GM12878 (cell line): ENCODE measurements at regions not wholly inside any gene's neighbourhood (a gene's known extent, or its start where the extent isn't known, plus 50 kb on each side); places are given as distances from the start of the nearest gene placed in this dataset.

Experiments
- ATAC-seq: fragments of 200-7000 bp; cut with Tn5 transposase; 3 replicates; pipeline ENCODE4 v1.9.1; 2020; ENCODE audit warnings: mild to moderate bottlenecking, moderate library complexity
- BruUV-seq: library from RNA; stranded (reverse); fragments of 400-500 nt; replicated peaks from 2 replicates; lab custom pipeline; 2021; lab: Mats Ljungman, UMichigan
- CTCF ChIA-PET: fragments of 300-600 bp; sonication (Branson Sonifier 250); formaldehyde crosslinking; extraction: SDS; loops from one replicate; lab custom pipeline; 2021; ENCODE audit warnings: inconsistent platforms; lab: Yijun Ruan, JAX
- POLR2A ChIA-PET: fragments of 350-600 bp; formaldehyde crosslinking; extraction: SDS; loops from one replicate; lab custom pipeline; 2021; ENCODE audit warnings: inconsistent platforms; lab: Charles Lee
- RAD21 ChIA-PET: fragments of 300-600 bp; sonication (Branson Sonifier 250); formaldehyde crosslinking; loops from one replicate; lab custom pipeline; 2023; ENCODE audit warnings: antibody characterized with exemption; ENCODE audit not compliant: unreplicated experiment; lab: Charles Lee
- SMC1A ChIA-PET: fragments of 300-600 bp; sonication (Branson Sonifier 250); formaldehyde crosslinking; loops from one replicate; lab custom pipeline; 2023; ENCODE audit not compliant: unreplicated experiment, uncharacterized antibody; lab: Charles Lee
- DNase-seq: peaks from one replicate; pipeline ENCODE4 v3.0.0-alpha.2; 2011; ENCODE audit warnings: low read depth, low spot score
- FAIRE-seq: peaks from 3 replicates; lab custom pipeline; 2011; peaks lifted over from hg19 to GRCh38; lab: Jason Lieb, UNC
- H2AFZ ChIP-seq: 2 replicates; pipeline ENCODE4 v1.6.0; 2011; ENCODE audit warnings: low read depth, low read length, control low read depth; ENCODE audit not compliant: control insufficient read depth
- H3K27ac ChIP-seq: 2 replicates; pipeline ENCODE4 v1.5.1; 2011; ENCODE audit warnings: control low read depth; ENCODE audit not compliant: control insufficient read depth, insufficient read depth
- H3K27me3 ChIP-seq, 2 experiments: replicated peaks in 1 of 2; 2 replicates each; pipeline versions ENCODE4 v1.6.0 to v1.6.1; 2011; ENCODE audit warnings: low read length in 1 of 2; ENCODE audit not compliant: control insufficient read depth in 2 of 2, insufficient read depth in 2 of 2
- H3K36me3 ChIP-seq, 2 experiments: 2 replicates each; pipeline ENCODE4 v1.5.1; 2011; ENCODE audit warnings: low read length in 1 of 2; ENCODE audit not compliant: control insufficient read depth in 2 of 2, insufficient read depth in 2 of 2
- H3K4me1 ChIP-seq: 2 replicates; pipeline ENCODE4 v1.6.1; 2011; ENCODE audit warnings: mild to moderate bottlenecking, low read length, moderate library complexity, mixed read lengths; ENCODE audit not compliant: control insufficient read depth, insufficient read depth
- H3K4me2 ChIP-seq: 2 replicates; pipeline ENCODE4 v1.6.0; 2011; ENCODE audit warnings: control low read depth; ENCODE audit not compliant: control insufficient read depth, insufficient read depth
- H3K4me3 ChIP-seq: fragments of 200-600 bp; sonication (generic); 2 replicates; pipeline ENCODE4 v1.5.1; 2016
- H3K79me2 ChIP-seq: 2 replicates; pipeline ENCODE4 v1.6.0; 2011; ENCODE audit warnings: low read length; ENCODE audit not compliant: control insufficient read depth, insufficient read depth
- H3K9ac ChIP-seq: 2 replicates; pipeline ENCODE4 v1.8.0; 2011; ENCODE audit warnings: low read length, control low read depth, mixed read lengths; ENCODE audit not compliant: control insufficient read depth, insufficient read depth
- H3K9me3 ChIP-seq: replicated peaks from 3 replicates; pipeline ENCODE4 v1.5.1; 2011; ENCODE audit warnings: mild to moderate bottlenecking, low read length; ENCODE audit not compliant: control insufficient read depth, insufficient read depth
- H4K20me1 ChIP-seq: 2 replicates; pipeline ENCODE4 v1.6.0; 2011; ENCODE audit not compliant: control insufficient read depth, insufficient read depth
- E4F1 ChIP-seq: fragments of 450-650 bp; IDR thresholded peaks from 2 replicates; pipeline ENCODE4 v1.6.1; 2018; ENCODE audit warnings: borderline replicate concordance, mild to moderate bottlenecking; ENCODE audit not compliant: partially characterized antibody
- ETV6 ChIP-seq, 2 experiments: fragments of 450-650 bp in 1 of 2; IDR thresholded peaks in 1 of 2; conservative IDR thresholded peaks in 1 of 2; 2 replicates each; pipeline ENCODE4 v1.6.1; 2014; ENCODE audit warnings: antibody characterized with exemption in 1 of 2, borderline replicate concordance in 1 of 2, low read depth in 1 of 2, mild to moderate bottlenecking in 1 of 2, moderate library complexity in 1 of 2
- IRF5 ChIP-seq: fragments of 450-650 bp; IDR thresholded peaks from 2 replicates; pipeline ENCODE4 v1.6.1; 2017; ENCODE audit warnings: borderline replicate concordance
- MEF2A ChIP-seq: IDR thresholded peaks from 2 replicates; pipeline ENCODE4 v1.6.1; 2011; ENCODE audit warnings: low read depth, mild to moderate bottlenecking, low read length, moderate library complexity; ENCODE audit not compliant: insufficient read depth
- MTA2 ChIP-seq: fragments of 450-650 bp; IDR thresholded peaks from 2 replicates; pipeline ENCODE4 v1.6.1; 2016; ENCODE audit warnings: low read depth, mild to moderate bottlenecking, moderate library complexity
- NFXL1 ChIP-seq: fragments of 450-650 bp; IDR thresholded peaks from 2 replicates; pipeline ENCODE4 v1.6.1; 2017; ENCODE audit warnings: antibody characterized with exemption, mild to moderate bottlenecking, borderline replicate concordance
- NRF1 ChIP-seq: conservative IDR thresholded peaks from 2 replicates; pipeline ENCODE4 v1.6.1; 2011; ENCODE audit warnings: mild to moderate bottlenecking, low read depth, low read length, improper control_type of control experiment
- SUPT20H ChIP-seq: IDR thresholded peaks from 2 replicates; pipeline ENCODE4 v1.6.1; 2011; ENCODE audit warnings: low read depth, mild to moderate bottlenecking, low read length, moderate library complexity, borderline replicate concordance; ENCODE audit not compliant: control insufficient read depth
- USF2 ChIP-seq: IDR thresholded peaks from 2 replicates; pipeline ENCODE4 v1.6.1; 2011; ENCODE audit warnings: low read depth, low read length, improper control_type of control experiment, borderline replicate concordance
- in situ Hi-C: fragments of 300-500 bp; cut with MboI; formaldehyde crosslinking; loops from 9 replicates; pipeline ENCODE4 v1.14.3; 2018; ENCODE audit warnings: mixed read lengths
- intact Hi-C: fragments of 100-400 bp; cut with micrococcal nuclease; formaldehyde crosslinking; loops from one replicate; pipeline ENCODE4 v1.14.2; 2022; ENCODE audit not compliant: unreplicated experiment

GRCh38 chr6:169058634-169059033 lies 195.0 kb downstream of the THBS2 start (continued):
- TF ChIP-seq NRF1 (no peak), MTA2 (no peak), E4F1 (no peak), MEF2A (no peak)

- Histone ChIP-seq H3K36me3 (no peaks in the 10 kb centered on the region), H3K4me2 (no peak overlapping the region), H3K4me1 (no peaks in the 10 kb centered on the region), H4K20me1 (no peaks in the 10 kb centered on the region), H2AFZ (no peak overlapping the region), H3K27me3 (no peaks in the 10 kb centered on the region), H3K9ac (no peak overlapping the region), H3K79me2 (no peaks in the 10 kb centered on the region), H3K9me3 (no peaks in the 10 kb centered on the region), H3K4me3 (no peak overlapping the region), H3K27ac (no peak overlapping the region)
- ChIA-PET RAD21 (no interaction called here), POLR2A (no interaction called here), CTCF (no interaction called here), SMC1A (no interaction called here)
- intact Hi-C loops (no loop called here), in situ Hi-C loops (no loop called here)
- no TSS peak for BruUV-seq
- ATAC-seq (no peak), FAIRE-seq (no peak), DNase-seq (no peak)
- TF ChIP-seq ETV6 (conservative IDR thresholded peaks at IDR 0.05 in 1 of 2, IDR thresholded peaks at IDR 0.05 in 1 of 2; ENCODE audit: borderline replicate concordance in 1 of 2, low read depth in 1 of 2) (no peak), USF2 (no peak), SUPT20H (no peak), NFXL1 (no peak), IRF5 (no peak)
Measured at GRCh38 chr6:169052462-169052861, 201.2 kb downstream of the THBS2 start.
